ENCODE measurements at regions not wholly inside any gene's neighbourhood (a gene's known extent, or its start where the extent isn't known, plus 50 kb on each side); places are given as distances from the start of the nearest gene placed in this dataset.

DNA sequence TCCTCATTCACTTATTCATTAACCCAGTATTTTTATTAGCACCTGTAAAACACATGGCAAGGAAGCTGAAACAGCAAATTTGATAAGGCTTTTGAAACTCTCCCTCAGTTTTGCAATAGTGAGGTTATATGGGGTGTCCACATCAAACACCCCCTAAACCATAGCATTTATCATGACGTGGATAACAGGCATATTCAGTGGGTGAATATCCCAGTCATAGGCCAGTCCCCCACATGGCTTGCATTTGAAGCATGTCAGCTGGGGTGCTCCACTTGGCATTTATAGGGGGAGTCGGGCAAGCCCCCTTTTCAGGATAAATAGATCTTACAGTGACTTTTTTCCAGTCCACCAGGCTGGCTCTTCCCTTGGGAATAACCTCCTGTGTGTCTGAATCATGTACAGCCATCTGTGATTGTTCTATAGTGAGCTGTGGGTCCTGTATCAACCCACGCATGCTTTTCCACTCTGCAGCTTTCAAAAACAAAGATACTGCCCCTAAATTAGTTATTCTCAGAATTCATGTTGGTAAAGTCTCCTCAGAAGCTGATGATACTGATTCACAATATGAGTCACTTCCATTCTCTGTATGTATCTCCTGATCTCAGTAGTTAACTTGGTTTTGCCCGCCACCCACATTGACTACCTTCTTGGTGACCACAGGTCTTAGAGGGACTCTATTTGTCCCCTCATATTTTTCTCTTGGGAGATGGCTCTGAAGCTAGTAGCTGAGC is 84.4 kb upstream of the SPIN1 start:
- Mint-ChIP-seq H3K36me3 (no peaks in the 10 kb centered on the region), H3K4me1 (peaks cover 0 to 11% of the 10 kb centered on the region in 2 donors), H3K9me3 (no peaks in the 10 kb centered on the region), H3K4me3 (no peak overlapping the region), H3K27me3 (ENCODE audit: low read depth in 2 of 2) (peaks cover 22 to 32% of the 10 kb centered on the region in 2 donors), H3K27ac (no peak overlapping the region)
- DNase-seq (no peak), ATAC-seq (peak in 1 of 3 donors; percentile 66)
- H3K27me3 ChIP-seq (ENCODE audit: control insufficient read depth, insufficient read depth, low read length) = peaks cover 3% of the 10 kb centered on the region
- no peak overlapping the region for H3K27ac ChIP-seq (ENCODE audit: low read length)
- TF ChIP-seq, protein P1, sequence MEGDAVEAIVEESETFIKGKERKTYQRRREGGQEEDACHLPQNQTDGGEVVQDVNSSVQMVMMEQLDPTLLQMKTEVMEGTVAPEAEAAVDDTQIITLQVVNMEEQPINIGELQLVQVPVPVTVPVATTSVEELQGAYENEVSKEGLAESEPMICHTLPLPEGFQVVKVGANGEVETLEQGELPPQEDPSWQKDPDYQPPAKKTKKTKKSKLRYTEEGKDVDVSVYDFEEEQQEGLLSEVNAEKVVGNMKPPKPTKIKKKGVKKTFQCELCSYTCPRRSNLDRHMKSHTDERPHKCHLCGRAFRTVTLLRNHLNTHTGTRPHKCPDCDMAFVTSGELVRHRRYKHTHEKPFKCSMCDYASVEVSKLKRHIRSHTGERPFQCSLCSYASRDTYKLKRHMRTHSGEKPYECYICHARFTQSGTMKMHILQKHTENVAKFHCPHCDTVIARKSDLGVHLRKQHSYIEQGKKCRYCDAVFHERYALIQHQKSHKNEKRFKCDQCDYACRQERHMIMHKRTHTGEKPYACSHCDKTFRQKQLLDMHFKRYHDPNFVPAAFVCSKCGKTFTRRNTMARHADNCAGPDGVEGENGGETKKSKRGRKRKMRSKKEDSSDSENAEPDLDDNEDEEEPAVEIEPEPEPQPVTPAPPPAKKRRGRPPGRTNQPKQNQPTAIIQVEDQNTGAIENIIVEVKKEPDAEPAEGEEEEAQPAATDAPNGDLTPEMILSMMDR (IDR thresholded peaks at IDR 0.05) = no peak
- 60% methylated on average over 3 of the region's 4 CpGs for WGBS (ENCODE audit: insufficient coverage)
- no peaks in the 10 kb centered on the region for H3K36me3 ChIP-seq (ENCODE audit: control insufficient read depth, insufficient read depth, low read length)
- H3K4me1 ChIP-seq (ENCODE audit: control insufficient read depth, insufficient read depth, low read length) = no peaks in the 10 kb centered on the region
- intact Hi-C loops (cut with micrococcal nuclease) = no loop called here
- H3K4me3 ChIP-seq (ENCODE audit: low read length) = no peak overlapping the region
- no peaks in the 10 kb centered on the region for H3K9me3 ChIP-seq (ENCODE audit: control insufficient read depth, insufficient read depth, low read length)

DNA sequence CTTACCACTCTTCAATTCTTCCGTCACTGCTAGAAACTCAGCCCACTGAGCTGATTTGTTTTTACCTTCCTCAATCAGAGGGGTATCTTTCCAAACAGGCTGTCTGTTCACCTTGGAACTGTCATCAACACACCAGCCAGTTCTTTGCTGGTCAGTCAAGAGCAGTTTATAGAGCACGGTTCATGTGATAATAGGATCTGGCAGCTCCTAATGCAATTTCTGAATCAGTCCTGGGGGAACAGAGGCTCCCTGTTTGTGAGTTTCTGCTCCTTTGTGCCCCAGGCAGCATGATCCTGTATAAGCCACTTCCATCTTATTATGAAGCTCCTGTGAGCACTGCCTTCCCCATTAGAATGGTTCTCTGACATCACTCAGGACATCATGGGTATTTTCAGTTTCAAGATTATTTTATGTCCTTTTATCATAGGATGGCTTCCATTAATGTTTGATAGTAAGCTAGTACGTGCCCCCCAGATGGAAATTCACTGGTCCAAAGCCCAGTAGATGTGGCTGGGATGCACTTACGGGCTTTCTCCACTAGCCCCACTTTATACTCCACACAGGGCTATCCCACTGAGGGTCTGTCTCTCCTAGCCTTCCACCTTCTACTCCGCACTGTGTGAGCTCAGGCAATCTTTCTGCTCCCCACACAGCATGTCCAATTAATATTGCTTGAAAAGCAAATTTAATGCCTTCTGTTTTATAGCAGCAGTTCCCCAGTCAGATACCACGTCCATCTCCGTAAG is 85.5 kb upstream of the SPIN1 start:
- H3K27ac Mint-ChIP-seq = no peak overlapping the region
- Histone ChIP-seq H3K36me3 (ENCODE audit: control insufficient read depth, insufficient read depth, low read length) (no peaks in the 10 kb centered on the region), H3K4me1 (ENCODE audit: control insufficient read depth, insufficient read depth, low read length) (no peaks in the 10 kb centered on the region), H3K27me3 (ENCODE audit: control insufficient read depth, insufficient read depth, low read length) (peaks cover 3% of the 10 kb centered on the region), H3K27ac (ENCODE audit: low read length) (no peak overlapping the region), H3K4me3 (ENCODE audit: low read length) (no peak overlapping the region), H3K9me3 (ENCODE audit: control insufficient read depth, insufficient read depth, low read length) (no peaks in the 10 kb centered on the region)
- H3K27me3 Mint-ChIP-seq (ENCODE audit: low read depth in 2 of 2) = peaks cover 17 to 40% of the 10 kb centered on the region in 2 donors
- 94% methylated on average over 7 of the region's 7 CpGs for WGBS (ENCODE audit: insufficient coverage)
- no peak overlapping the region for H3K4me3 Mint-ChIP-seq
- peaks cover 0 to 11% of the 10 kb centered on the region in 2 donors for H3K4me1 Mint-ChIP-seq
- H3K9me3 Mint-ChIP-seq = no peaks in the 10 kb centered on the region
- TF ChIP-seq, protein P1 (IDR thresholded peaks at IDR 0.05) = no peak
- intact Hi-C loops (cut with micrococcal nuclease) = no loop called here
- no peak for DNase-seq
- no peak for ATAC-seq
- no peaks in the 10 kb centered on the region for H3K36me3 Mint-ChIP-seq

DNA sequence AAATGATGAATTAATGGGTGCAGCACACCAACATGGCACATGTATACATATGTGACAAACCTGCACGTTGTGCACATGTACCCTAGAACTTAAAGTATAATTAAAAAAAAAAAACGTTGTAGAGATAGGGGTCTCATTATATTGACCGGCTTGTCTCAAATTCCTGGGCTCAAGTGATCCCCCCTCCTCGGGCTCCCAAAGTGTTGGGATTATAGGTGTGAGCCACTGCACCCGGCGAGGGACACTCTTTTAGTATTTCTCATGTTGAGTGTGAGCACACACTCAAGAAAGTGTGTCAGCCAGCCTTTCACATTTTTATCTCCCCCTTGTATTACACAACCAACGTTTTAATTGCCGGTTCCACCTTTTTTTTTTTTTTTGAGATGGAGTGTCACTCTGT is 87.7 kb upstream of the SPIN1 start:
- no peak overlapping the region for H3K4me3 Mint-ChIP-seq
- no peaks in the 10 kb centered on the region for H3K4me1 ChIP-seq (ENCODE audit: control insufficient read depth, insufficient read depth, low read length)
- no peaks in the 10 kb centered on the region for H3K27me3 ChIP-seq (ENCODE audit: control insufficient read depth, insufficient read depth, low read length)
- no peak overlapping the region for H3K27ac Mint-ChIP-seq
- no peak overlapping the region for H3K27ac ChIP-seq (ENCODE audit: low read length)
- DNase-seq (no peak), ATAC-seq (no peak)
- 97% methylated on average over 6 of the region's 8 CpGs for WGBS (ENCODE audit: insufficient coverage)
- H3K36me3 Mint-ChIP-seq = no peaks in the 10 kb centered on the region
- intact Hi-C loops (cut with micrococcal nuclease) = no loop called here
- peaks cover 0 to 11% of the 10 kb centered on the region in 2 donors for H3K4me1 Mint-ChIP-seq
- H3K36me3 ChIP-seq (ENCODE audit: control insufficient read depth, insufficient read depth, low read length) = no peaks in the 10 kb centered on the region
- TF ChIP-seq, protein P1 (IDR thresholded peaks at IDR 0.05) = no peak
- H3K9me3 ChIP-seq (ENCODE audit: control insufficient read depth, insufficient read depth, low read length) = no peaks in the 10 kb centered on the region
- peaks cover 17 to 40% of the 10 kb centered on the region in 2 donors for H3K27me3 Mint-ChIP-seq (ENCODE audit: low read depth in 2 of 2)
- H3K9me3 Mint-ChIP-seq = no peaks in the 10 kb centered on the region
- H3K4me3 ChIP-seq (ENCODE audit: low read length) = no peak overlapping the region
